Epithelial cell of proximal tubule (primary cell): ENCODE measurements at regions not wholly inside any gene's neighbourhood (a gene's known extent, or its start where the extent isn't known, plus 50 kb on each side); places are given as distances from the start of the nearest gene placed in this dataset.
"Not testable (repeated sequence)": the region's sequence is repeated elsewhere in the genome, so short reads cannot be mapped to it uniquely, and the experiment has no call there.

Source experiments
- DNase-seq: peaks from one replicate; pipeline ENCODE4 v3.0.0-alpha.2; 2011; ENCODE audit warnings: low read depth
- H3K4me3 ChIP-seq: 2 replicates; pipeline ENCODE4 v1.5.1; 2011; ENCODE audit warnings: low read depth, mild to moderate bottlenecking, low read length
- TF ChIP-seq, protein P1 (sequence below): conservative IDR thresholded peaks from 2 replicates; pipeline ENCODE4 v1.5.1; 2012; ENCODE audit warnings: low read depth, mild to moderate bottlenecking, low read length

GRCh38 chr6:4250645-4251044 is 115.3 kb upstream of the ECI2 start:
- H3K4me3 ChIP-seq = no peak overlapping the region
- DNase-seq = no peak
- TF ChIP-seq, protein P1, sequence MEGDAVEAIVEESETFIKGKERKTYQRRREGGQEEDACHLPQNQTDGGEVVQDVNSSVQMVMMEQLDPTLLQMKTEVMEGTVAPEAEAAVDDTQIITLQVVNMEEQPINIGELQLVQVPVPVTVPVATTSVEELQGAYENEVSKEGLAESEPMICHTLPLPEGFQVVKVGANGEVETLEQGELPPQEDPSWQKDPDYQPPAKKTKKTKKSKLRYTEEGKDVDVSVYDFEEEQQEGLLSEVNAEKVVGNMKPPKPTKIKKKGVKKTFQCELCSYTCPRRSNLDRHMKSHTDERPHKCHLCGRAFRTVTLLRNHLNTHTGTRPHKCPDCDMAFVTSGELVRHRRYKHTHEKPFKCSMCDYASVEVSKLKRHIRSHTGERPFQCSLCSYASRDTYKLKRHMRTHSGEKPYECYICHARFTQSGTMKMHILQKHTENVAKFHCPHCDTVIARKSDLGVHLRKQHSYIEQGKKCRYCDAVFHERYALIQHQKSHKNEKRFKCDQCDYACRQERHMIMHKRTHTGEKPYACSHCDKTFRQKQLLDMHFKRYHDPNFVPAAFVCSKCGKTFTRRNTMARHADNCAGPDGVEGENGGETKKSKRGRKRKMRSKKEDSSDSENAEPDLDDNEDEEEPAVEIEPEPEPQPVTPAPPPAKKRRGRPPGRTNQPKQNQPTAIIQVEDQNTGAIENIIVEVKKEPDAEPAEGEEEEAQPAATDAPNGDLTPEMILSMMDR = no peak

- H3K4me3 ChIP-seq, DNase-seq: not testable (repeated sequence)
Observed at GRCh38 chr6:4243832-4244231, 108.5 kb upstream of the ECI2 start.

GRCh38 chr6:4243237-4243636 is 107.9 kb upstream of the ECI2 start:
- H3K4me3 ChIP-seq = no peak overlapping the region
- TF ChIP-seq, protein P1 = no peak
- no peak for DNase-seq

- no peak for DNase-seq
- H3K4me3 ChIP-seq = no peak overlapping the region
- TF ChIP-seq, protein P1 = no peak
Observed at GRCh38 chr6:4242601-4243000, 107.2 kb upstream of the ECI2 start.

DNA sequence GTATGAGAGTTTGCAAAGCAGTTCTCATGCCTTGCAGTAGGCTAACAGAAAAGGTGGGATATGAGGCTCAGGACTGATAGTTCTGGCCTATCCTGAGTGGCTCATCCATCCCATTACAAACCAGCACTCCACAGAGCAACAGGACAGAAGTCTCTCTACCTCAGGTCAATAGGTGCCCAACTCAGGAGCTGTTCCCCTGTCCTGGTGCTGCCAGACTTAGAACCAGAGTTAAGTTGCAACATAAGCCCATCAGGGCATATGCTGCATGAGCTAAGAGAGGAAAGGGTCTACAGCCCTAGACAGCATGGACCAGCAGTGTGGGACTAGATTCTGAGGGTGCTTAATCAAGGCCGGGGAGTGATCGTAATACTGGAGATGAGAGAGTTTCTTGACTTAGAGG is 104.8 kb upstream of the ECI2 start:
- DNase-seq = no peak
- H3K4me3 ChIP-seq = no peak overlapping the region
- TF ChIP-seq, protein P1 = no peak

DNA sequence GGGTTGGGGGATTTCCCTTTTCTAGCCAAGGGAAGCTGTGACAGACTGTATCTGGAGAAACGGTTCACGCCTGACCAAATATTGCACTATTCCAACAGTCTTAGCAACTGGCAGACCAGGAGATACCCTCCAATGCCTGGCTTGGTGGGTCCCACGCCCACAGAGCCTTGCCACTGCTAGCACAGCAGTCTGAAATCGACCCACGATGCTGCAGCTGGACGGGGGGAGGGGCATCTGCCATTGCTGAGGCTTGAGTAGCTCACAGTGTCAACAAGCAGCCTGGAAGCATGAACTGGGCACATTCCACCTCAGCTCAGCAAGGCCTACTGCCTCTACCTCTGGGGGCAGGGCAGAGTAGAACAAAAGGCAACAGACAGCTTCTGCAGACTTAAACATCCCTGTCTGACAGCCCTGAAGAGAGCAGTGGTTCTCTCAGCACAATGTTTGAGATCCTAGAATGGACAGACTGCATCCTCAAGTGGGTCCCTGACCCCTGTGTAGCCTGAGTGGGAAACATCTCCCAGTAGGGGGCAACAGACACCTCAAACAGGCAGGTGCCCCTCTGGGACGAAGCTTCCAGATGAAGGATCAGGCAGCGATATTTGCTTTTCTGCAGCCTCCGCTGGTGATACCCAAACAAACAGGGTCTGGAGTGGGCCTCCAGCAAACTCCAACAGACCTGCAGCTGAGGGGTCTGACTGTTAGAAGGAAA is 89.9 kb upstream of the ECI2 start:
- H3K4me3 ChIP-seq = no peak overlapping the region
- TF ChIP-seq, protein P1 = no peak
- DNase-seq = no peak

DNA sequence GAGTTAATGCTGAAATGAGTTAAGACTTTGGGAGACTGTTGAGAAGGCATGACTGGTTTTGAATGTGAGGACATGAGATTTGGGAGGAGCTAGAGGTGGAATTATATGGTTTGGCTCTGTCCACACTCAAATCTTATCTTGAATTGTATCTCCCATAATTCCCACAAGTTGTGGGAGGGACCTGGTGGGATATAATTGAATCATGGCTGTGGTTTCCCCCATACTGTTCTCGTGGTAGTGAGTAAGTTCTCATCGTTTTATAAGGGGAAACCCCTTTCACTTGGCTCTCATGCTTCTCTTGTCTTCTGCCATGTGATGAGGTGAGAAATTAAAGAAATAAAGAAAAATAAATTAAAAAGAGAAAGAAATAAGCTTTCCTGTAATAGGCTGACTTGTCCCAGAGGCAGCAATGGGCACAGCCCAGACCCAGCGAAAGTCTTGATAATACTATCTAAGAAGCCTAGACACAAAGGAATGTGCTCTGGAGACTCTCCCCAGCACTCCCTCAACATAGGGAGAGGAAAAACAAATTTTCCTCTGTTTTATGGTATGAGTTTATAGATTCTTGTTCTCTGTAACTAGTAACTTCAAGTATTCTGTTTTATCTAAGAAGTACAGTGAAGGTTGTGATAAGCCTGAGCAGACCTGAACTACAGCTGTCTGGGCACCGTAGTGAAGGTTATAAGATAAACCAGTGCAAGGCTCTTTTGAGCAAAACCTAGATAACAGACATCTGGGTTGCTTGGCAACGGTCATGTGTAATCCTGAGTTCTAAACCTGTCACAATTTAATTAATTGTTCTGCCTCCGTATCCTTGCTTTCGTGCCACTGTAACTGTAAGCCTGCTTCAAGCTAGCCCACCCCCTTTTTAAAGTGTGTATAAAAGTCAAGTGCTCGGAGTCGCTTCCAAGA is 88.9 kb upstream of the ECI2 start:
- no peak for DNase-seq
- TF ChIP-seq, protein P1 = no peak
- no peak overlapping the region for H3K4me3 ChIP-seq
